Liver (tissue), 8 donors: ENCODE measurements at regions not wholly inside any gene's neighbourhood (a gene's known extent, or its start where the extent isn't known, plus 50 kb on each side); places are given as distances from the start of the nearest gene placed in this dataset.

Experiments used
- DNase-seq: peaks from one replicate; pipeline ENCODE4 v3.0.0-alpha.2; 2017; ENCODE audit warnings: low spot score
- H3K27ac ChIP-seq, 2 donors: one replicate each; pipeline ENCODE4 v1.7.0; 2013; ENCODE audit warnings: inconsistent platforms in 2 of 2, low read length in 2 of 2, control low read depth in 1 of 2, low read depth in 1 of 2, mild to moderate bottlenecking in 1 of 2
- H3K27me3 ChIP-seq, 4 donors: one replicate each; pipeline versions ENCODE4 v1.6.1 to v1.7.0; 2013; ENCODE audit warnings: low read length in 3 of 4, inconsistent platforms in 1 of 4, mild to moderate bottlenecking in 1 of 4, moderate library complexity in 1 of 4; ENCODE audit not compliant: control insufficient read depth in 4 of 4, insufficient read depth in 4 of 4
- H3K36me3 ChIP-seq, 4 donors: one replicate each; pipeline versions ENCODE4 v1.6.1 to v1.7.0; 2013; ENCODE audit warnings: low read length in 3 of 4, mild to moderate bottlenecking in 3 of 4, low read depth in 1 of 4, moderate library complexity in 1 of 4; ENCODE audit not compliant: control insufficient read depth in 4 of 4, insufficient read depth in 3 of 4
- H3K4me1 ChIP-seq, 4 donors: one replicate each; pipeline versions ENCODE4 v1.6.1 to v1.7.0; 2013; ENCODE audit warnings: low read length in 3 of 4, mild to moderate bottlenecking in 3 of 4, moderate library complexity in 1 of 4; ENCODE audit not compliant: control insufficient read depth in 4 of 4, insufficient read depth in 4 of 4
- H3K4me3 ChIP-seq, 3 donors: one replicate each; pipeline versions ENCODE4 v1.6.1 to v1.7.0; 2013; ENCODE audit warnings: low read length in 3 of 3, control low read depth in 1 of 3, low read depth in 1 of 3, mild to moderate bottlenecking in 1 of 3
- H3K9ac ChIP-seq, 2 donors: one replicate each; pipeline ENCODE4 v1.7.0; 2013; ENCODE audit warnings: low read length in 2 of 2, mild to moderate bottlenecking in 2 of 2, moderate library complexity in 2 of 2, control low read depth in 1 of 2, low read depth in 1 of 2
- H3K9me3 ChIP-seq, 4 donors: one replicate each; pipeline versions ENCODE4 v1.6.1 to v1.7.0; 2013; ENCODE audit warnings: low read length in 3 of 4; ENCODE audit not compliant: control insufficient read depth in 4 of 4
- ATF3 ChIP-seq: IDR thresholded peaks from 2 replicates; pipeline ENCODE4 v1.6.1; 2016; ENCODE audit warnings: antibody characterized with exemption
- CTCF ChIP-seq: fragments of 150-350 bp; IDR thresholded peaks from 2 replicates; pipeline ENCODE4 v1.5.1; 2017; ENCODE audit warnings: improper control_type of control experiment, low read depth, low read length; ENCODE audit not compliant: missing input control
- EGR1 ChIP-seq, 2 donors: IDR thresholded peaks; 2 replicates each; pipeline ENCODE4 v1.6.1; 2016 to 2018; ENCODE audit warnings: antibody characterized with exemption in 2 of 2, low read depth in 2 of 2
- FOXA1 ChIP-seq: IDR thresholded peaks from 2 replicates; pipeline ENCODE4 v1.6.1; 2016; ENCODE audit warnings: antibody characterized with exemption
- FOXA2 ChIP-seq: IDR thresholded peaks from 2 replicates; pipeline ENCODE4 v1.6.1; 2016; ENCODE audit warnings: antibody characterized with exemption
- GABPA ChIP-seq, 2 donors: IDR thresholded peaks in 1 of 2; conservative IDR thresholded peaks in 1 of 2; 2 replicates each; pipeline ENCODE4 v1.6.1; 2016; ENCODE audit warnings: antibody characterized with exemption in 2 of 2, mild to moderate bottlenecking in 1 of 2, moderate library complexity in 1 of 2
- HNF4A ChIP-seq, 2 donors: conservative IDR thresholded peaks; 2 replicates each; pipeline ENCODE4 v1.6.1; 2016; ENCODE audit warnings: antibody characterized with exemption in 2 of 2, mild to moderate bottlenecking in 2 of 2
- HNF4G ChIP-seq: IDR thresholded peaks from 2 replicates; pipeline ENCODE4 v1.6.1; 2016; ENCODE audit warnings: antibody characterized with exemption
- MAX ChIP-seq: IDR thresholded peaks from 2 replicates; pipeline ENCODE4 v1.6.1; 2016; ENCODE audit warnings: antibody characterized with exemption
- RAD21 ChIP-seq, 2 donors: IDR thresholded peaks; 2 replicates each; pipeline ENCODE4 v1.6.1; 2016; ENCODE audit warnings: antibody characterized with exemption in 2 of 2, mild to moderate bottlenecking in 2 of 2
- RXRA ChIP-seq, 2 donors: IDR thresholded peaks; 2 replicates each; pipeline ENCODE4 v1.6.1; 2017 to 2018; ENCODE audit warnings: antibody characterized with exemption in 2 of 2, mild to moderate bottlenecking in 1 of 2
- SP1 ChIP-seq: IDR thresholded peaks from 2 replicates; pipeline ENCODE4 v1.6.1; 2018; ENCODE audit warnings: antibody characterized with exemption, mild to moderate bottlenecking
- TAF1 ChIP-seq: conservative IDR thresholded peaks from 2 replicates; pipeline ENCODE4 v1.6.1; 2016; ENCODE audit warnings: antibody characterized with exemption, mild to moderate bottlenecking
- YY1 ChIP-seq: IDR thresholded peaks from 2 replicates; pipeline ENCODE4 v1.6.1; 2016; ENCODE audit warnings: antibody characterized with exemption, mild to moderate bottlenecking
- ZBTB33 ChIP-seq: IDR thresholded peaks from 2 replicates; pipeline ENCODE4 v1.6.1; 2016; ENCODE audit warnings: antibody characterized with exemption
- WGBS: extraction: QIAGEN DNeasy Blood & Tissue Kit; methylation state at CpG from one replicate; pipeline ENCODE4 v1.1.7; 2013; 5-methylcytosine and 5-hydroxymethylcytosine counted together
- donor health status: healthy.
- donor health status: healthy.
- donor health status: healthy.
- donor health status: healthy.
- donor health status: healthy.

GRCh38 chr6:150466196-150466595 is 97.4 kb downstream of the IYD start:
- Histone ChIP-seq H3K4me3 (no peak overlapping the region), H3K27ac (no peak overlapping the region)
- TF ChIP-seq RAD21 (IDR thresholded peaks at IDR 0.05) (no peak), MAX (no peak), ATF3 (no peak), CTCF (no peak), GABPA (IDR thresholded peaks at IDR 0.05 in 1 of 2, conservative IDR thresholded peaks at IDR 0.05 in 1 of 2) (no peak), FOXA2 (no peak), HNF4G (no peak), HNF4A (conservative IDR thresholded peaks at IDR 0.05) (no peak), TAF1 (no peak), EGR1 (IDR thresholded peaks at IDR 0.05; ENCODE audit: low read depth in 2 of 2) (no peak), YY1 (no peak)

GRCh38 chr6:150470131-150470530 is 101.3 kb downstream of the IYD start:
- Histone ChIP-seq H3K9me3 (no peaks in the 10 kb centered on the region), H3K4me1 (no peaks in the 10 kb centered on the region), H3K27me3 (no peaks in the 10 kb centered on the region), H3K4me3 (no peak overlapping the region), H3K27ac (no peak overlapping the region), H3K9ac (no peak overlapping the region), H3K36me3 (no peaks in the 10 kb centered on the region)
- no peak for TF ChIP-seq FOXA1
- TF ChIP-seq TAF1: no peak
- TF ChIP-seq GABPA (IDR thresholded peaks at IDR 0.05 in 1 of 2, conservative IDR thresholded peaks at IDR 0.05 in 1 of 2): no peak
- TF ChIP-seq SP1: no peak
- no peak for DNase-seq
- 77% methylated on average over 3 of the region's 3 CpGs for WGBS

More at GRCh38 chr6:150466196-150466595, 97.4 kb downstream of the IYD start:
- no peak overlapping the region for H3K9ac ChIP-seq
- H3K27me3 ChIP-seq: no peaks in the 10 kb centered on the region
- no peaks in the 10 kb centered on the region for H3K9me3 ChIP-seq
- H3K36me3 ChIP-seq: no peaks in the 10 kb centered on the region
- 87% methylated on average over 5 of the region's 5 CpGs for WGBS
- DNase-seq: no peak
- H3K4me1 ChIP-seq: no peaks in the 10 kb centered on the region

- TF ChIP-seq CTCF: no peak
- TF ChIP-seq EGR1 (IDR thresholded peaks at IDR 0.05; ENCODE audit: low read depth in 2 of 2): no peak
- TF ChIP-seq ZBTB33: no peak
- TF ChIP-seq RXRA (IDR thresholded peaks at IDR 0.05): no peak
- TF ChIP-seq ATF3: no peak
- no peak overlapping the region for H3K27ac ChIP-seq
- no peaks in the 10 kb centered on the region for H3K36me3 ChIP-seq
- no peak overlapping the region for H3K4me3 ChIP-seq
- H3K4me1 ChIP-seq: no peaks in the 10 kb centered on the region
- no peaks in the 10 kb centered on the region for H3K9me3 ChIP-seq
- no peaks in the 10 kb centered on the region for H3K27me3 ChIP-seq
- 95% methylated on average over 6 of the region's 6 CpGs for WGBS
- H3K9ac ChIP-seq: no peak overlapping the region
- no peak for DNase-seq
Measured at GRCh38 chr6:150470960-150471665, 102.3 kb downstream of the IYD start.
